ENCODE measurements at regions not wholly inside any gene's neighbourhood (a gene's known extent, or its start where the extent isn't known, plus 50 kb on each side); places are given as distances from the start of the nearest gene placed in this dataset.

DNA sequence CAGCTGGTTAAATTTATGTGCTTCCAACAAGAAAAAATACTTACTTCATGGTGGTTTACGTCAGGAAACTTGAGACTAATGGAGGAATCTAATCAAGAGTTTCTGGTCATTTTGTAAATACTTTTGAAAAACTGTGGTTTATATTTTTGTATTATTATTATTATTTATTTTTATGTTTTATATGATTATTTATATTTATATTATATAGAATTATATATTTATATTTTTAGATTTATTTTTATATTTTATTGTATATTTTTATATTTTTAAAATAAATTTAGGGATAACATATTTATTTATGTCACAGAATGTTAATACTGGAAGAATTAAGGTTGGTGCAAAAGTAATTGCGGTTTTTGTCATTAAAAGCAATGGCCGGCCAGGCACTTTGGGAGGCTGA lies 474.5 kb upstream of the DDX18 start:
- H3K4me3 ChIP-seq (ENCODE audit: low read depth, low read length) = no peak overlapping the region
- no peaks in the 10 kb centered on the region for H3K27me3 Mint-ChIP-seq
- no peak overlapping the region for H3K27ac ChIP-seq (ENCODE audit: insufficient read depth, low read length, poor library complexity, severe bottlenecking)
- H3K36me3 ChIP-seq (ENCODE audit: control insufficient read depth, insufficient read depth, low read length) = no peaks in the 10 kb centered on the region
- peaks cover 0 to 8% (median 2%) of the 10 kb centered on the region in 7 donors for H3K9me3 Mint-ChIP-seq
- peaks cover 0 to 6% of the 10 kb centered on the region in 2 experiments for H3K9me3 ChIP-seq (ENCODE audit: control insufficient read depth in 2 of 2, low read length in 2 of 2)
- no peaks in the 10 kb centered on the region for H3K36me3 Mint-ChIP-seq
- no peak overlapping the region for H3K27ac Mint-ChIP-seq
- no peak overlapping the region for H3K4me3 Mint-ChIP-seq
- H3K27me3 ChIP-seq (ENCODE audit: control insufficient read depth, insufficient read depth, low read length) = no peaks in the 10 kb centered on the region
- DNase-seq (no peak), ATAC-seq (ENCODE audit: low read depth in 2 of 2) (no peak)
- no peaks in the 10 kb centered on the region for H3K4me1 ChIP-seq (ENCODE audit: control insufficient read depth, insufficient read depth, low read length, poor library complexity, severe bottlenecking)
- H3K4me1 Mint-ChIP-seq = no peaks in the 10 kb centered on the region

DNA sequence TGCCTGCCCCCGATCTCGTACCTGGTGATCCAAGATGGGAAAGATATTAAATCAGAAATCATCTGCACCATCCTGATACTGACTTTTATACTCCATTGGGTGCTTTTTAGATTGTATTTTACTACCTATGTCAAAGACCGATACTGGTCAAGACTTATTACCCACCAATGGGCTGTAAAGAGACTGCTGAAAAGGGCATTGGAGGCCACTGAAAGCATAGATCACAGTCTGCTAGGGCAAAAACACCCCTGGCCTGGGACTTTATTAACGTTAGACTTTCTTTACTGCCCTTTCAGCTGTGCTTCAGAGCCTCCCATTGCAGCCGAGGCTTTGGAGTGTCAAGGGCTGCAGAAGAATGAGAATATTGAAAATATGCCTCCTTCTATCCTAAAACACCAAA lies 472.8 kb upstream of the DDX18 start:
- Histone ChIP-seq H3K9me3 (ENCODE audit: control insufficient read depth in 2 of 2, low read length in 2 of 2) (peaks cover 0 to 6% of the 10 kb centered on the region in 2 experiments), H3K4me1 (ENCODE audit: control insufficient read depth, insufficient read depth, low read length, poor library complexity, severe bottlenecking) (no peaks in the 10 kb centered on the region), H3K27ac (ENCODE audit: insufficient read depth, low read length, poor library complexity, severe bottlenecking) (no peak overlapping the region), H3K4me3 (ENCODE audit: low read depth, low read length) (no peak overlapping the region), H3K27me3 (ENCODE audit: control insufficient read depth, insufficient read depth, low read length) (no peaks in the 10 kb centered on the region), H3K36me3 (ENCODE audit: control insufficient read depth, insufficient read depth, low read length) (no peaks in the 10 kb centered on the region)
- H3K27ac Mint-ChIP-seq = no peak overlapping the region
- no peaks in the 10 kb centered on the region for H3K36me3 Mint-ChIP-seq
- ATAC-seq (ENCODE audit: low read depth in 2 of 2) (no peak), DNase-seq (no peak)
- H3K4me3 Mint-ChIP-seq = no peak overlapping the region
- H3K4me1 Mint-ChIP-seq = no peaks in the 10 kb centered on the region
- no peaks in the 10 kb centered on the region for H3K27me3 Mint-ChIP-seq
- H3K9me3 Mint-ChIP-seq = peaks cover under 1 to 8% (median 5%) of the 10 kb centered on the region in 7 donors

DNA sequence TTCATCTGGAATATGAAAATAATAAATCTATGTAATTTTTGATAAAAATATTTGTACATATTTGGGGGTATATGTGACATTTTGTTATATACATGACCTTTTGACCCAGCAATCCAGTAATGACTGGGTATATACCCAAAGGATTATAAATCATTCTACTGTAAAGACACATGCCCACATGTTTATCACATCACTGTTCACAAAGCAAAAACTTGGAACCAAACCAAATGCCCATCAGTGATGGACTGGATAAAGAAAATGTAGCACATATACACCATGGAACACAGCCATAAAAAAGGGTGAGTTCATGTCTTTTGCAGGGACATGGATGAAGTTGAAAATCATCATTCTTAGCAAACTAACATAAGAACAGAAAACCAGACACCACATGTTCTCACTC lies 472.1 kb upstream of the DDX18 start:
- H3K4me1 ChIP-seq (ENCODE audit: control insufficient read depth, insufficient read depth, low read length, poor library complexity, severe bottlenecking) = no peaks in the 10 kb centered on the region
- ATAC-seq (ENCODE audit: low read depth in 2 of 2) = no peak

DNA sequence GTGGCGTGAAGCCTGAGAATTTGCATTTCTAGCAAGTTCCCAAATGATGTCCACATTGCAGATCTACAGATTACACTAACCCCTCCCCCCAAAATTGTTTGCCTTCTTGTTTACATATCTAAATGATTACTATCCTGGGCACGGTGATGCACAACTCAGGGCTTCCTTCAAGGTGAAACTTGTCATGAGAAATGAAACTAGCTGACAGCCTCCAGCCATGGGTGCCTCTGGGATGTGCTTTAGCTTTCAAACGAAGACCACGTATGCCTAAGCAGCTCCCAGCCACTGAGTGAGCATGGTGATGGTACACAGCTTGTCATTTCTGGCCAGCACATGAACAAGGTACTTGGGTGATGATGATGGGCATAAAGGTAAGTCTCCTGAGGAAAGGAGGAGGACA lies 464.8 kb upstream of the DDX18 start:
- no peak for ATAC-seq (ENCODE audit: low read depth in 2 of 2)
- H3K4me3 Mint-ChIP-seq = no peak overlapping the region
- no peaks in the 10 kb centered on the region for H3K9me3 ChIP-seq (ENCODE audit: control insufficient read depth in 2 of 2, low read length in 2 of 2)
- no peak for DNase-seq
- peaks cover 0 to 30% (median 10%) of the 10 kb centered on the region in 7 donors for H3K9me3 Mint-ChIP-seq
- H3K4me1 ChIP-seq (ENCODE audit: control insufficient read depth, insufficient read depth, low read length, poor library complexity, severe bottlenecking) = no peaks in the 10 kb centered on the region
- no peaks in the 10 kb centered on the region for H3K36me3 ChIP-seq (ENCODE audit: control insufficient read depth, insufficient read depth, low read length)
- no peak overlapping the region for H3K4me3 ChIP-seq (ENCODE audit: low read depth, low read length)
- H3K4me1 Mint-ChIP-seq = no peaks in the 10 kb centered on the region
- H3K27me3 Mint-ChIP-seq = no peaks in the 10 kb centered on the region
- H3K36me3 Mint-ChIP-seq = no peaks in the 10 kb centered on the region
- H3K27ac ChIP-seq (ENCODE audit: insufficient read depth, low read length, poor library complexity, severe bottlenecking) = no peak overlapping the region
- H3K27me3 ChIP-seq (ENCODE audit: control insufficient read depth, insufficient read depth, low read length) = no peaks in the 10 kb centered on the region
- H3K27ac Mint-ChIP-seq = no peak overlapping the region

More for the DNA sequence above, 472.1 kb upstream of the DDX18 start:
- Histone ChIP-seq H3K27me3 (ENCODE audit: control insufficient read depth, insufficient read depth, low read length) (no peaks in the 10 kb centered on the region), H3K36me3 (ENCODE audit: control insufficient read depth, insufficient read depth, low read length) (no peaks in the 10 kb centered on the region), H3K27ac (ENCODE audit: insufficient read depth, low read length, poor library complexity, severe bottlenecking) (no peak overlapping the region), H3K4me3 (ENCODE audit: low read depth, low read length) (no peak overlapping the region), H3K9me3 (ENCODE audit: control insufficient read depth in 2 of 2, low read length in 2 of 2) (peaks cover 0 to 6% of the 10 kb centered on the region in 2 experiments)
- Mint-ChIP-seq H3K4me1 (no peaks in the 10 kb centered on the region), H3K27ac (no peak overlapping the region), H3K4me3 (no peak overlapping the region), H3K9me3 (peaks cover 2 to 9% (median 5%) of the 10 kb centered on the region in 7 donors), H3K27me3 (no peaks in the 10 kb centered on the region), H3K36me3 (no peaks in the 10 kb centered on the region)
- no peak for DNase-seq

DNA sequence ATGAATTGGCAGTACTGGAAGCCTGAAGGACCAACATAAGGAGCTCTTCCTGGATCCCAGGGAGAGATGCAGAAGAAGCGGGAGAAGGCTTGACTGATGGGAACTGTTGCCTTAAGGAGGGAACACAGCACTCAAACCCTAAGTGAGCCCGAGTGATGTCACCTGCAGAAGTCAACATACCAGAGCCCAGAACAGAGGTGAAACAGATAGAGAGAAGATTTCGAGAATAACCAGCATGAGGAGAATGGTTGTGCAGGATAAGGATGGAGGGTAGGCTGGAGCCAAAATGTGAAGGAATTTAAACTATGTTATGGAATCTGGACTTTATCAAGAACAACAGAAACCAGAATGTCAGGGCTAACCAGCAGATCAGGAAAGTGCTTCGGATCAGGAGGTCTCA lies 463.1 kb upstream of the DDX18 start:
- ATAC-seq (ENCODE audit: low read depth in 2 of 2) (no peak), DNase-seq (no peak)
- H3K36me3 ChIP-seq (ENCODE audit: control insufficient read depth, insufficient read depth, low read length) = no peaks in the 10 kb centered on the region
- H3K9me3 ChIP-seq (ENCODE audit: control insufficient read depth in 2 of 2, low read length in 2 of 2) = no peaks in the 10 kb centered on the region
- Mint-ChIP-seq H3K27me3 (no peaks in the 10 kb centered on the region), H3K4me3 (no peak overlapping the region), H3K36me3 (no peaks in the 10 kb centered on the region), H3K9me3 (peaks cover 0 to 30% (median 10%) of the 10 kb centered on the region in 7 donors), H3K27ac (no peak overlapping the region), H3K4me1 (no peaks in the 10 kb centered on the region)
- no peak overlapping the region for H3K27ac ChIP-seq (ENCODE audit: insufficient read depth, low read length, poor library complexity, severe bottlenecking)
- no peaks in the 10 kb centered on the region for H3K27me3 ChIP-seq (ENCODE audit: control insufficient read depth, insufficient read depth, low read length)
- no peaks in the 10 kb centered on the region for H3K4me1 ChIP-seq (ENCODE audit: control insufficient read depth, insufficient read depth, low read length, poor library complexity, severe bottlenecking)
- H3K4me3 ChIP-seq (ENCODE audit: low read depth, low read length) = no peak overlapping the region

DNA sequence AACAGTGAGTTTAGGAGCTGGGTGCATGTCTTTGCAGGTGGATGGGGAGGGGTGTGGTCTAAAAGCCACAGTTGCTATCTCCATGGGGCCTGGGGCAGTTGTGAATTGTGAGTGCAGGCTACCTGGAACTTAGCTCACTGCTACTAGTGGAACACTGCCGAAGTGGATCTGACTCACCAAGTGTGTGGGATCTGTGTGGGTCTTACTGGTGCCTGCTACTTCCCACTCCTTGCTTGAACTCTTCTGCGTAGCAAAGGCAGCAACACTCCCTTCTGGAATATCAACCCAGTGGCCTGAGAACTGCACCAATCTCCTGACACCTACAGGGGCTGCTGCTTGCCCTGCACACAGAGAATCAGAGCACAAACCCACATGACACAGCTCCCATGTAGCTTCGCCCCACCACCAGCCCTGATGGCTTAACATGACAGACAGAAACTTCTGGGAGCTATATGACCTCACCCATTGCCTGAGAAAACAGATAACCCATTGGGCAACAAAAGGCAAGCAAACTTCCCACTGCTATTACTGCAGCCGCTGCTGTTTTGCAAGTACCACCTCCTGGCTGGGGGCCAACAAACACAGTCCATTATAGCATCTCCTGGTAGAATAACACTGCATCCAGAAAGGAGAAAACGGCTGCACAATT lies 455.1 kb upstream of the DDX18 start:
- Mint-ChIP-seq H3K4me1 (no peaks in the 10 kb centered on the region), H3K4me3 (no peak overlapping the region), H3K9me3 (peaks cover 2 to 43% (median 8%) of the 10 kb centered on the region in 7 donors), H3K27me3 (no peaks in the 10 kb centered on the region), H3K36me3 (no peaks in the 10 kb centered on the region), H3K27ac (no peak overlapping the region)
- no peak overlapping the region for H3K4me3 ChIP-seq (ENCODE audit: low read depth, low read length)
- no peaks in the 10 kb centered on the region for H3K4me1 ChIP-seq (ENCODE audit: control insufficient read depth, insufficient read depth, low read length, poor library complexity, severe bottlenecking)
- H3K36me3 ChIP-seq (ENCODE audit: control insufficient read depth, insufficient read depth, low read length) = no peaks in the 10 kb centered on the region
- H3K27me3 ChIP-seq (ENCODE audit: control insufficient read depth, insufficient read depth, low read length) = no peaks in the 10 kb centered on the region
- DNase-seq = no peak
- ATAC-seq (ENCODE audit: low read depth in 2 of 2) = no peak
- no peak overlapping the region for H3K27ac ChIP-seq (ENCODE audit: insufficient read depth, low read length, poor library complexity, severe bottlenecking)
- no peaks in the 10 kb centered on the region for H3K9me3 ChIP-seq (ENCODE audit: control insufficient read depth in 2 of 2, low read length in 2 of 2)

DNA sequence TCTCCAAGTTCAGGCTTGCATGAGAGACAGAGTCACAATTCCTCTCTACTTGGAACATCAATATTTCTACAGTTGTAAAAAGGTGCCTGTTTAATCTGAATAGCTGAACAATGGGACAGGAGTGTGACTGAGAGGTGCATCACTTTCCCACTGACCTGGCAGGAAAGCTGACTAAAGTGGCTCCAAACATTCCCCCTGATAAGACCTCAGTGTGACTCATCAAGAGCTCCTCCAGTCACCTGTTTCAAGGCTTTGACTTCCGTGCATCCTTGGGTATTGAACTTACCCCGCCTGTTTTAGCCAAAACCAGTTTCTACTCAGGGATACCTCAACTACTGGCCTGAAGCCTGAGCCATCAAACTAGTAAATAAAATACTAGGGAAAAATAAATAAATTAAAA lies 453.9 kb upstream of the DDX18 start:
- no peak overlapping the region for H3K4me3 ChIP-seq (ENCODE audit: low read depth, low read length)
- H3K27ac ChIP-seq (ENCODE audit: insufficient read depth, low read length, poor library complexity, severe bottlenecking) = no peak overlapping the region
- no peaks in the 10 kb centered on the region for H3K9me3 ChIP-seq (ENCODE audit: control insufficient read depth in 2 of 2, low read length in 2 of 2)
- no peak overlapping the region for H3K27ac Mint-ChIP-seq
- H3K4me1 Mint-ChIP-seq = no peaks in the 10 kb centered on the region
- H3K9me3 Mint-ChIP-seq = peaks cover 4 to 43% (median 10%) of the 10 kb centered on the region in 7 donors
- no peaks in the 10 kb centered on the region for H3K36me3 Mint-ChIP-seq
- no peak for ATAC-seq (ENCODE audit: low read depth in 2 of 2)
- no peaks in the 10 kb centered on the region for H3K27me3 Mint-ChIP-seq
- no peak for DNase-seq
- H3K27me3 ChIP-seq (ENCODE audit: control insufficient read depth, insufficient read depth, low read length) = no peaks in the 10 kb centered on the region
- H3K4me1 ChIP-seq (ENCODE audit: control insufficient read depth, insufficient read depth, low read length, poor library complexity, severe bottlenecking) = no peaks in the 10 kb centered on the region
- H3K4me3 Mint-ChIP-seq = no peak overlapping the region
- no peaks in the 10 kb centered on the region for H3K36me3 ChIP-seq (ENCODE audit: control insufficient read depth, insufficient read depth, low read length)

DNA sequence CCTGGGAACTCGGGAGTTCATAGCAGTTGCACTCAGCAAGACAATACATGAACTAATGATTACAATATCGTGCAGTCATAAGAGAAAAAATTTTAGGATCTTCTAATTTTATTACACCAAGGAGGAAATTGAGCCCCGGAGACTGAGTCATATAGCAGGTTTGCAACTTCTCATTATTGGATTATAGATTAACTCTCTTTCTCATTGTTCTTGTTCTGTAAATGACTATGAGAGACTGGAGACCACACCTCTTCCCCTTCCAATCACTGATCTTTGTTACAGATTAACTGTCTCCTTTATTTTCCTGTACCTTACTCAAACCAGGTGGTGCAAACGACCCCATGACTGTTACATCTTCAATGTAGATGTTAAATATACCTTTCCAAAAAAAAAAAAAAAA lies 435.8 kb upstream of the DDX18 start:
- Mint-ChIP-seq H3K4me3 (no peak overlapping the region), H3K27ac (no peak overlapping the region), H3K4me1 (no peaks in the 10 kb centered on the region), H3K9me3 (peaks cover 0 to 10% (median 7%) of the 10 kb centered on the region in 7 donors), H3K27me3 (no peaks in the 10 kb centered on the region), H3K36me3 (no peaks in the 10 kb centered on the region)
- Histone ChIP-seq H3K9me3 (ENCODE audit: control insufficient read depth in 2 of 2, low read length in 2 of 2) (no peaks in the 10 kb centered on the region), H3K4me3 (ENCODE audit: low read depth, low read length) (no peak overlapping the region), H3K27ac (ENCODE audit: insufficient read depth, low read length, poor library complexity, severe bottlenecking) (no peak overlapping the region), H3K27me3 (ENCODE audit: control insufficient read depth, insufficient read depth, low read length) (no peaks in the 10 kb centered on the region), H3K36me3 (ENCODE audit: control insufficient read depth, insufficient read depth, low read length) (no peaks in the 10 kb centered on the region), H3K4me1 (ENCODE audit: control insufficient read depth, insufficient read depth, low read length, poor library complexity, severe bottlenecking) (no peaks in the 10 kb centered on the region)
- no peak for ATAC-seq (ENCODE audit: low read depth in 2 of 2)
- no peak for DNase-seq
